ENCODE measurements at regions not wholly inside any gene's neighbourhood (a gene's known extent, or its start where the extent isn't known, plus 50 kb on each side); places are given as distances from the start of the nearest gene placed in this dataset.

- TF ChIP-seq TARDBP (IDR thresholded peaks at IDR 0.05) (no peak), BHLHE40 (IDR thresholded peaks at IDR 0.05; ENCODE audit: borderline replicate concordance) (no peak), FOXM1 (IDR thresholded peaks at IDR 0.05; ENCODE audit: borderline replicate concordance) (no peak), FOXA1 (IDR thresholded peaks at IDR 0.05) (no peak), SP1 (IDR thresholded peaks at IDR 0.05) (no peak), PKNOX1 (IDR thresholded peaks at IDR 0.05) (no peak), FOXK2 (IDR thresholded peaks at IDR 0.05) (no peak), LEF1 (IDR thresholded peaks at IDR 0.05; ENCODE audit: borderline replicate concordance) (no peak), SUZ12 (IDR thresholded peaks at IDR 0.05) (no peak), ZNF384 (IDR thresholded peaks at IDR 0.05) (no peak), CTBP1 (IDR thresholded peaks at IDR 0.05; ENCODE audit: borderline replicate concordance) (no peak), ARNT (IDR thresholded peaks at IDR 0.05) (no peak)
Observed at GRCh38 chr14:45467023-45467422, 214.0 kb upstream of the MIS18BP1 start.

Data from HEK293T (cell line).